H1 (cell line): ENCODE measurements at regions not wholly inside any gene's neighbourhood (a gene's known extent, or its start where the extent isn't known, plus 50 kb on each side); places are given as distances from the start of the nearest gene placed in this dataset.

Experiments used
- ASH2L ChIP-seq: fragments of 200-600, 300-600 bp; sonication (generic); IDR thresholded peaks from one replicate; pipeline ENCODE4 v1.7.1; 2017; ENCODE audit warnings: low read length
- CBX5 ChIP-seq: fragments of 300-800, 300-1000 bp; sonication (generic); IDR thresholded peaks from 2 replicates; pipeline ENCODE4 v1.7.1; 2016; ENCODE audit warnings: antibody characterized with exemption, low read length, low read depth
- CTCF ChIP-seq, 3 experiments: IDR thresholded peaks; 1 replicate in 2 of 3; 2 replicates in 1 of 3; pipeline versions ENCODE4 v1.5.1 to v1.6.1; 2011; ENCODE audit warnings: low read length in 3 of 3, mild to moderate bottlenecking in 3 of 3, inconsistent platforms in 2 of 3, low read depth in 1 of 3, moderate library complexity in 1 of 3; ENCODE audit not compliant: insufficient read depth in 1 of 3; ENCODE audit errors: control extremely low read depth in 1 of 3
- RNF2 ChIP-seq: fragments of 200-900, 300-1000 bp; sonication (generic); IDR thresholded peaks from 2 replicates; pipeline ENCODE4 v1.7.1; 2016; ENCODE audit warnings: borderline replicate concordance, low read depth, mild to moderate bottlenecking, antibody characterized with exemption, low read length; ENCODE audit not compliant: poor library complexity, severe bottlenecking; ENCODE audit errors: missing control alignments
- SIN3A ChIP-seq, 2 experiments: IDR thresholded peaks in 1 of 2; conservative IDR thresholded peaks in 1 of 2; 2 replicates each; pipeline ENCODE4 v1.6.1; 2011 to 2012; ENCODE audit warnings: low read length in 2 of 2, improper control_type of control experiment in 1 of 2, low read depth in 1 of 2, mild to moderate bottlenecking in 1 of 2
- USF2 ChIP-seq: IDR thresholded peaks from 2 replicates; pipeline ENCODE4 v1.6.1; 2011; ENCODE audit warnings: low read length, improper control_type of control experiment

- no peak for TF ChIP-seq USF2
- TF ChIP-seq ASH2L, result no peak
- no peak for TF ChIP-seq SIN3A (conservative IDR thresholded peaks at IDR 0.05 in 1 of 2, IDR thresholded peaks at IDR 0.05 in 1 of 2; ENCODE audit: low read depth in 1 of 2, low read length in 2 of 2)
- TF ChIP-seq CTCF (IDR thresholded peaks at IDR 0.05; ENCODE audit: control extremely low read depth in 1 of 3, insufficient read depth in 1 of 3, low read depth in 1 of 3, low read length in 3 of 3), result no peak
- no peak for TF ChIP-seq CBX5
- no peak for TF ChIP-seq RNF2
Measured at GRCh38 chr5:4953576-4953975, 186.6 kb upstream of the ADAMTS16 start (continued).
